LoVo (cell line): ENCODE measurements at regions not wholly inside any gene's neighbourhood (a gene's known extent, or its start where the extent isn't known, plus 50 kb on each side); places are given as distances from the start of the nearest gene placed in this dataset.

Source experiments
- DNase-seq: peaks from one replicate; pipeline ENCODE4 v3.0.0-alpha.2; 2016; ENCODE audit warnings: low spot score

DNA sequence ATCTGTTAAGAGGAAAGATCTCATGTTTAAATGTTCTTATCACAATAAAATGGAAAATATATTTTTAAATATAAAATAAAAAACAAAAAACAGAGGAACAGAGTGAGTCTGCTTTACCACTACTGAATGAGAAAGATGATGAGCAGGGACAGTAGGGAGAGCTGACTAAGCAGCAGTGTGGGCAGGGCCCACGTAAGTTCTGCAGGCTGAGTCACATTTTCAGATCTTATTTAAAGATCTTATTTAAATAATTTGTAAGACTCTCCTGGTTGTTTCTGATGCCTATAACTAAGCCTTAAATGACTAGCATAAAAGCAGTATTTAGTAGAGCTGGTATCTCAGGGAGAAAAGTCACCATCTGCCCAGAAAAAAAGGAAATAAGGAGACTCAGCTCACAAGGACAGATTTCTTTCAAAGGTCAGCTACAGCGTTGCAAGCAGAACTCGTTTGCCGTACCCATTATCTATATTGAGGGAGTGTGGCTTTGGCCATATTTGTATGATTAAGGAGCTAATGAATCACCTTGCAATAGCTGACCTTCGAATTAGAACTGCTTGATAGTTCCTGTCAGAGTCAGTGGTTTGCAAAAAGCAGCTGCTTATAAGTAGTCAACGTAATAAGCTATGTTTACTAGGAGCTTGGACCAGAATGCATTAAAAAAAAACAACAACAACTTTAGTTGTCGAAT lies 322.1 kb upstream of the CHAC2 start:
- no peak for DNase-seq

DNA sequence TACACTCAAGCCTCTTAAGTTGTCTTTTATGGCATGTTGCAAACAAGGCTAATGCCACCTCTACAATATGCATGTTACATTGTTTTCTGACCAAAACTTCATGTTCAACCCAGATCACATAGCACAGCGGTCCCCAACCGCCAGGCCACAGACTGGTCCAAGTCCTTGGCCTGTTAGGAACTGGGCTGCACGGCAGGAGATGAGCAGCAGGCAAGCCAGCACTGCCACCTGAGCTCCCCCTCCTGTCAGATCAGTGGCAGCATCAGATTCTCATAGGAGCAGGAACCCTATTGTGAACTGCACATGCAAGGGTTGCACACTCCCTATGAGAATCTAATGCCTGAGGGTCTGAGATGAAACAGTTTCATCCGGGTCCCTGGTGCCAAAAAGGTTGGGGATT lies 324.8 kb upstream of the CHAC2 start:
- DNase-seq, result no peak

DNA sequence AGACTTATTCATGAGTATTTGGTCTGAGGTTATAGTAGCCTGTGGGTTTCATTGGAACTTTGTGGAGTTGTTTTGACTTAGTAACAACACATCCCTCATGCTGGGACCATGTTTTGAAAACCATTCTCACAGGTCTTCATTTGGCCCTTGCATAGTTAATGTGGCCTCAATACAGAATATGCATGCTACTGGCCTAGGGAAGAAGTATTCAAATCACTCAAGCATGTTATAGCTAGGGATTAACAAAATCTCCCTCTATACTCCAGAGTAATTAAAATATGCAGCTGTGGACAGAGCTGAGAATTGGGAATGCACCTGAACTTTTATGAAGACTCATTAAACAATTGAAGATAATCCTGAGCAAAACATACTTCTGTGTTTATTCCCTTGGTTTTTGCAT lies 325.5 kb upstream of the CHAC2 start:
- DNase-seq, result no peak

DNA sequence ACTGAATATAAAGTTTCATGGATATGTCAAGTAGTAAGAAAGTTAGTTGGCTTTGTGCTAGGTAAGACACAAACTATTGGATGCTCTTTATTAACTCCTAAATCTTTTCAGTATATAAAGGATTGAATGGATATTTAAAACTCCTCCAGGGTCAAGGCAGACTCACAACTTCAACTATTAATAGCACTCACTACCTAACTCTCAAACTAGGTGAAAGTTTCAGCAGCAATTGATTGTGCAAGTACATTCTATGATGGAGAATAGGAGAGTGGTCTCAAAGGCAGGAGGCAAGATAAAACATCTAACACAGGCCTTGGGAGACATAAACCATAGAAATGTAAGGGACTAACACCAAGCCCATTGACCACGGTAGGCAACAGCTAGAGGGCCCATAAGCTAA lies 328.9 kb upstream of the CHAC2 start:
- no peak for DNase-seq

DNA sequence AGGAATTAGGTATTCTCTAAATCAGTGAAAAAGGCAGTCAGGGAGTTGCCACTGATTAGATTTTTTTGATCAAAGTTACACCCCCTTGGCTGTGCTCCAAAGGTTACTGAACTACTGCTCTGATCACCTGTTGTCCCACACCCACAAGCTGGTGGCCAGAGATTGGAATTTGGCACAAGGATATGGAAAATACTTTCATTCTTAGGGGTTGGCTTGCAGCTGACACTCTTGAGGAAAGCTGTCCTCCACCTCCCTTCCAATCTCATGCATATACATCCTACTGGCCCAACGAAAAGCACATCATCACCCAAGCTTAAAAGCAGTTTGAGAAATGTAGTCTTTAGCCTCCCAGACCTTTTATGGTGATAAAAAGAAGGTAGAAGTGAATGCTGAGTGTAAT lies 329.5 kb upstream of the CHAC2 start:
- peak; percentile 18 for DNase-seq

DNA sequence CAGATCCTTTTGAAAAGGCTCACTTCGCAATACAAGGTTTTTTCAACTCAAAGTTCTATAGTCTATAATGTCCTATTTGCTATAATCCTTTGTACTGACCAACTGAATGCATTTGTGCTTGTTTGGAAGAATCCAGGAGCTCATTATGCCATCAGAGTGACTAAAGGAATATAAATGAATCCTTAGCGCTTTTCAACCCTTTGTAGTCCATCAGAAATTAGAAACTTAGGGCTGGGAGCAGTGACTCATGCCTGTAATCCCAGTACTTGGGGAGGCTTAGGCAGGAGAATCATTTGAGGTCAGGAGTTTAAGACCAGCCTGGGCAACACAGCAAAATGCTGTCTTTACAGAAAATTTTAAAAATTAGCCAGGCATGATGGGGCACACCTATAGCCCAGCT lies 330.2 kb upstream of the CHAC2 start:
- DNase-seq, result no peak

DNA sequence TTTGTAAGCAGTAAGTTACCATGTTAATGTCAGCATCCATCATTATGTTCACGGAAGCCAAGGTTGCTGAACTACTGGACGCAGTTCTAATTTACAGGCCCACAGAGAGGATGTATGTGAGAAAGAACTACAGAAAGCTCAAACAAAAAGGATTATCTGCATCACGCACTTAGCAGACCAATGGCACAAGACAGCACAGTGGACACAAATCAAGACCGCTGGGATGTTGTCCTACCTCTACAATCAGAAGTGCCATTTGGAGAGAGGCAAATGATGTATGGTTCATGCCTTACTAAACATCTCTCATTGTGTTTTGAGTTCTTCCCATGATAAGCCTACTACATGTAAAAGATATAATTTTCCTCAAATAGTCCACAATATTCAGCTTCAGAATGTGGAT lies 330.7 kb upstream of the CHAC2 start:
- DNase-seq, result no peak

DNA sequence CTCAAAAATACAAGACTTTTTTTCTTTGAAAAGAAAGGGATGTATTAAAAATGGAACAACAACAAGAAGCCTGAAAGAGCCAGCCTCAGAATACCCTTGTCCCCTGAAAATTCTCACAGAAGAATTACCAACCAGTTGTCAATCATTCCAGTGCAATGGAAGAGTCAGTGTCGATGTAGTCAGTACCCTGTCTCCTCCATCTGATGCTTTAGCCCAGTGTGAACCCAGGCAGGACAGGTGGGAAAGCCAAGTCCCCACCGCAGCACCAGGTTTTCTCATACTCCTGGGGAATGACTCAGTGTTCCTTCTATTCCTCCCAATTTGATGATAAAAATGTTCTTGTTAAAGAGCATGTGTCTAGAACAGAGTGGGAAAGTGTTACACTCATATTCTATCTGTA lies 332.0 kb upstream of the CHAC2 start:
- DNase-seq, result no peak

DNA sequence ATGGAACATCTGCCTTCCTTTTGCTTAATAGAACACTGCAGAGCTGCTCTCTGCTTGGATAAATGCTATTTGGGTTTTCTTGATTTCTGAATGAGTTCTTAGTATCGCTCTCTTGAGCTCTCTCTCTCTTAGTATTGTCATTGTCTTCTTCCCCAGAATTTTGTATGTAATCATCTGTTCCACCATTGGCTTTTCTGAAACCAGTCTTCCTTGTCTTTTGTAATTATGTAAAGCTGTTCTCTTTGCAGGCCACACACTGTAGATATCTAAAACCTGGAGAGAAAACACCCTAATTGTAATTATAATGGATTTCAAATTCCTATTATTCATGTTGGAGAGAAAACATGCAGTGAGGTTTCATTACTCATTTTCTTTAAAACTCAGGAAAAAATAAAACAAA lies 333.1 kb upstream of the CHAC2 start:
- no peak for DNase-seq

DNA sequence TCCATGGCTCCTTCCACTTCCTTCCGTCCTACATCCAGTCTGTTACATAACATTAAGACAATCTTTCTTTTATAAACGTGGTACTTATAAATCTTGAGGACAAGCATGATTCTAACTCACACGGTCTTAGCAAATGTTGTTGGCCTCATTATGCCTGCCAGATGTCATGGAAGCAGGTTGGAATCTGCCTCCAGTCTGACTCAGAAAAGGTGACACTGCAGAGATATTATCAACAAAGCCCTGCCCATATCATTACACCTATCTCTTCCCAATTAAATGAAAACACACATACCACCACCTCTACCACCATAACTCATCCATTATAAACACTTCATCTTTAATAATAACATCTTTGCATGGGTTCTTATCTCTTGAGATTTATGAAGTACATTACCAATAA lies 334.7 kb upstream of the CHAC2 start:
- no peak for DNase-seq

DNA sequence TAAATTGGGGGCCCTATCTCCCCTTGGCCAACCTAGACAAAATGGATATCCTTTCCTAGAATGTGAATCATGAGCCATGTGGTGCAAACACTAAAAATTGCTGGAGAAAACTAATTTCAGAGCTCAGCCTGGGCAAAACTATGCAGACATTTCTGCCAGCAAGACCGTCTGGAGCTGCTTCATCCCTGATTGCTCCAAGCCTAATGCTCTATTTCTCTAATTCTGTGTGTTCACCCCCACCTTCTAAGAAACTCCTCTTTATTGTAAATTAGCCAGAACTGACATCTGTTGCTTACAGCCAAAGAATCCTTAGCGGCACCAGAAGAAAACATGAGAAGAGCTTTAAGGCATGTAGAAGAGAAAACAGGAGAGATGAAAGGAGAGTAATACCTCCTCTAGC lies 337.7 kb upstream of the CHAC2 start:
- DNase-seq, result no peak

DNA sequence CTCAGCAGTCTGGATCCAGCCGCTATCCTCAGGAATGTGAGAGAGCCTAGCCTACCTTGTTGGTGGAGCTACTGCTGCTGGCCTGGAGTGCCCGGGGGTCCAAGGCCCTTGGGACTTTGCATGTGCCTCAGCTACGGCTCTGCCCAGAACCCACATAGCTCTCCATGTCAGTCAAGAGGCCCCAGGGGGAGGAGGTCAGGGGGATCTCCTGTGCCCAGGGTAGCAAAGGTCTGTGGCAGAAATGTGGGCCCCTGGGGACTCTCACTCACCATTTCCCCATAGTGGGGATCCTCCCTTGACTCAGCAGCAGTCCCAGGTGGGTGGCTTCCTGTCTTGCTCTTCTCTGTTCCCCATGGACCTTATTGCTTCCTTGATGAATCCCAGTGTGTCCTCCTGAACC lies 342.7 kb upstream of the CHAC2 start:
- no peak for DNase-seq

DNA sequence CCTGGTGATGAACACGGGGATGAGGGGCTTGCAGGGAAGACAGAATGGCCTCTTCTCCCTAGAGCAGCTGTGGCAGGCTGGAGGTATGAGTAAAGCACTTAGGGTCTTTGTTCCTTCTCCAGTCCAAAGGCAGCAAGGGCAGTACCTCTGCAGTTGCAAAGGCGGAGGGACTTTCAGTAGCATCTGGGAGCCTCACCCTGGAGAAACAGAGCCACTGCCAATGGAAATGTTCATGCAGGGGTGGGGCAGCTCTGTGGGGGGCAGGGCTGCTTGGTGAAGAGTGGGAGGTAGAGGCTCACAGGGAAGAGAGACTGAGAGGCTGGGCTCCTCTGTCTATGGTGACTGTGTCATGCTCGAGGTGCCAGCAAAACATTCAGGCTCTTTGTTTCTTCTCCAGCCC lies 344.1 kb upstream of the CHAC2 start:
- DNase-seq, result no peak

DNA sequence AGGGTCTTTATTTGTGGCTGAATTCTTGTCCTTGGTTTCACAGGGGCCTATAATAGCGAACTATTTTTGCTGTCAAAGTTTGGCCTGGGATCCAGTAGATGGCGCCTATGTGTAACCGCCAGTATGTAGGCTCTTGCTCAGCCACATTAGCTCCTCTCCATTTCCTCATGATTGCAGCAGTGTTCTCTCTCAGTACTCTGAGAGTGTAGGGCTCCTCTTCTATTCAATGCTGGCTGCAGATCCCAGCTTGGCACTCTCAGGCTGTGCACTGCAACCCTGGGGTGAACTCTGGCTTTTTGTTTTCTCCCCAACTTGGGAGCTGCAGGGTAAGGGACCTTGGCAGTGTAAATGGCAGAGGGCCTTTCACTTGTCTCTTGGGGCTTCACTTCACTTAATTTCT lies 344.6 kb upstream of the CHAC2 start:
- DNase-seq, result peak; percentile 45

DNA sequence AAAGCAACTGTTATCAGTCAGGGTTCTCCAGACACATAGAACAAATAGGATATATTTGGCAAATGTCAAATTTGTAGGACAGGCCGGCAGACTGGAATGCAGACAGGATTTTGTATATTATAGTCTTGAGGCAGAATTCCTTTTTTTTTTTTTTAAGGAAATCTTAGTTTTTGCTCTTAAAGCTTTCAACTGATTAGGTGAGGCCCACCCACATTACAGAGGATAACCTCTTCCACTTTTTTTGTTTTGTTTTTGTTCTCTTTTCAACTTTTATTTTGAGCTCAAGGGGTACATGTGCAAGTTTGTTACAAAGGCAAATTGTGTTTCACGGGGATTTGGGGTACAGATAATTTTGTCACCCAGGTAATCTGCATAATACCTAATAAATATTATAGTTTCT lies 350.2 kb upstream of the CHAC2 start:
- no peak for DNase-seq

DNA sequence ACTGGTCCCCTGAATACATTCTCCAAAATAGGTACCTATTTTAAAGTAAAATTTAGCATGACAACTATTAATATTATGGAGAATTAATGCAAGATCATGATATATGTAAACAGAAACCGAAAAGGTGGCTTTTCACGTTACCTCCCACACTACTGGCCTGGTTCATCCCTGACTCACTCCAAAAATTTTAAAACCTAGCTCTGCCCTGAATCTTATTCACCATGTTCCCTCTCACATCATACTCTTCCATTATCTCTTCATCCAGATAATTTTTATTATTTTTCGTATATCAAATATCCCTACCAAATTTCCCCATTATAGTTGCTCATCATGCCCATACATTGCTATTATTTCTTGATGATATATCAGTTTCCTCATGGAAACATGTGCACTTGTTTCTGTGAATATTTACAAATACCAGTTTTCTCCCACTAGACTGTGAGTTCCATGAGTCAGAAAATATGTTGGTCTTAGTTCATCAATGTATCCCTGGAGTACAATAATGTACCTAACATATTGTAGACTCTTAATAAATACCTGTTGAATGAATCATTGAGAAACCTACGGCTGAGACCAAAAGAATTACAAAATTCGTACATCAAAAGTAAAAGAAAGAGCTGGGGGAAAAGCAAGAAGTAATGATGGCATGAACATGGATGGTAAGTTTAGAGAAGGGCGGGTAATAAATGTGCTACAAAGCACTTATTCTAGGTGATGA lies 360.1 kb upstream of the CHAC2 start:
- no peak for DNase-seq

DNA sequence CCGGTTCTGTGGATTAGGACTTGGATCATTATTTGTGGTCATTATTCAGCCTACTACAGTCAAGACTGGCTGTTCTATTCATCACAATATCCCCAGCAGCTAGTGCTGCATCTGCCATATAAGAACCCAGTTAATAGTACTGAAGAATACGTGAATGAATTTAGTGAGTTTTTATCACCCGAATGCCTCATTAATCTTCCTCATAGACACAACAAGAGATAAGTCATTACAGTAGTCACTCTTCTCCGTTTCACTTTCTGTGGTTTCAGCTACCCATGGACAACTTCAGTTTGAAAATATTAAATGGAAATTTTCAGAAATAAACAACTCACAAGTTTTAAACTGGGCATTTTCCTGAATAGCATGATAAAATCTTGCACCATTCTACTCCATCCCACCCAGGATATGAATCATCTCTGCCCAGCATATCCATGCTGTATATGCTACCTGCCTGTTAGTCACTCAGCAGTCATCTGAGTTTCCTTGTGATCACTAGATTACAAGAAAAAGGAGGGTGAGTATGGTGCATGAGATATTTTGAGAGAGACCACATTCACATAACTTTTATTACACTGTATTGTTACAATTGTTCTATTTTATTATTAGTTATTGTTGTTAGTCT lies 363.7 kb upstream of the CHAC2 start:
- DNase-seq, result peak; percentile 60

DNA sequence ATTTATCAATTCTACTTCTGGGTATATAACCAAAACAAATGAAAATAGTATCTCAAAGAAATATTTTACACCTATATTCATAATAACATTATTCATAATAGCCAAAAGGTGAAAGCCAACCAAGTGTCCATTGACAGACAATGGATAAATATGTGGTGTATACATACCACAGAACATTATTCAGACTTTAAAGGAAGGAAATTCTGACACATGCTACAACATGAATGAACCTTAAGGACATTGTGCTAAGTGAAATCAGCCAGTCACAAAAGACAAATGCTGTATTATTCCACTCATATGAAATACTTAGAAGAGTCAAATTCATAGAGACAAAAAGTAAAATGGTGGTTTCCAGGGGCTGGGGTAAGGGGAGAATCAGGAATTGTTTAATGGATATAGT lies 370.5 kb upstream of the CHAC2 start:
- no peak for DNase-seq

DNA sequence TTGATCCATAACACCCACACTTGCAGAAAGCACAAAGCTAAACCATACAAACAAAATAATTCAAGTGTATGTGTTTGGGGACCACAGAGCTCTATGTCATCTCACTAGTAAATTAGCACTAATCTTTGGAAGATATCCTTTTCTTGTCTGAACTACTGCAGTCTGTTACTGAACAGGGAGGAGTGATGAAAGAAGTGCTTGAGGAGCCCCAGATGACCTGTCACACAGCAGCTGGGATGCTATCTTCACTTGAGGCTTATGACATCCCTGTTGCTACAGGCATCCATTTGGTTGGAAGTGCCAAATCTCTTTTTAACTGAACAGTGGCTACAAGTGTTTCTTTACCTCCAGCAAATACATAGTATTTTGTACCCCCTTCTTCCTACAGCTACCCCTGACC lies 386.3 kb upstream of the CHAC2 start:
- DNase-seq, result no peak

DNA sequence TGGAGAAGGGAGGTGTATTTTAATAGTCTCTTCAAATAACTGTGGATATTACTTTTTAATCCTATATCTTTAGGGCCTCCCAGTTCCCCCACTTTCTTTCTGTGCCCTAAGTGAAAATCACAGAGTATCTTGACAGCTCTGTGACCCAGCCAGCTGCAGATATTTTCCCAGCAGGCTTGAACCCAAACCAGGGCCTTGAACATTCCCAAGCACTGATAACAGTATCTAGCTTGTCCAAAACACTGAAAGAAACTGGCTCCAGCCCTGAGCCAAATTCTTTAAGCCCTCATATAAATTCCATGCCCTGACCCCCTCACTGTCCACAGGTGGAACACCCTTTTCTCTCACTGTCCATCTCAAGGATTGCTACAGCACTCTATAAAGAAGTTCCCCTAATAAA lies 388.1 kb upstream of the CHAC2 start:
- no peak for DNase-seq

DNA sequence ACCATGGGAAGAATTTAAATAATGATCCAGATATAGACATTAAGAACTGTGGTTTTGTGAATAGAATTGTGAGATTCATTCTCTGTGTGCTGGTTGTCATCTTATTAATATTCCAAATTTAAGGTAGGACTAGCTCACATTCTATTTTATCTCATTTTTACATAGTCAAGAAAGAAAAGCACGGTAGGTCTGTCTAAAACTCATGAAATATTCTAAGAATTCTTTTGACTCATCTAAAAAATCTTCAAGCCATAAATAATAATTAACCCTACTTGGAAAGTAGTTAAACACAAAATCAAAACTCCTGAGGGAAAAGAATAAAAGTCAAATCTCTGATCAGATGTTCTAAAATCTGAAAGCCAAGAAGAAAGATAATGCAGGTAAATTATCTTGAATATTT lies 388.8 kb upstream of the CHAC2 start:
- DNase-seq, result no peak

DNA sequence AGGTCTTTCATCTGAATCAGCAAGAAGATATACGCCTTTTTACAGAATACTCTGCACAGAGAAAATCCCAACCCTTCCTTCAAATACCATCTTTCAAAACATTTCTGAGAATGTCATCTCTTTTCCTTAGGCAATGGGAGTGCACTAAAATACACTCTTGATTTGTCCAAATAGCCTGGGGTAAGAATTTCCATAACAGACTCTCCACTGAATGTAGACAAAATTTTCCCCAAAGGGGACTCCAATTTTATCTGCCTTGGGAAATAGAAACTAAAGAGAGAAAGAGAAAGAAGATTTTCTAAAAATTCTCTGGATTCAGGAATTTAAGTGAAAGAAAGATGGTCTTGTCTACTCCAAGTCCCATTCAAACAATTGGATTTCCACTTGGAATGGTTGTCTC lies 394.5 kb upstream of the CHAC2 start:
- no peak for DNase-seq

DNA sequence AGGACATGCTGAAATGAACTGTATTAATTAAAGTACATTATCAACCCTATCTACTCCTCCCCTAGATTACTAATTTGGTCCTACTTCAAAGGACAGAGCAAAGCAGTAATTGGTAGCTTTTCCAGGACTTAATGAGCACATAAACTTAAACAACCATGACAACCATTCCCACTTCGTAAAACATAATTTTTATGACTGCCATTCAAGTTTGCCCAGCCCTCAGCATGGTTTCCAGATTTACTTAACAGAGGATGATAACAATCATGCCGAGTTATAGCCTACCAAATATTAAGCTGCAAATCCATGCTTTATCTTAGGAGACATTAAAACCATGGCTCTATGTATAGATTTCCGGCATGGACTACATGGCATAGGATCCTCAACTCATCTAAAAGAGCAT lies 401.1 kb upstream of the CHAC2 start:
- DNase-seq, result peak; percentile 20

DNA sequence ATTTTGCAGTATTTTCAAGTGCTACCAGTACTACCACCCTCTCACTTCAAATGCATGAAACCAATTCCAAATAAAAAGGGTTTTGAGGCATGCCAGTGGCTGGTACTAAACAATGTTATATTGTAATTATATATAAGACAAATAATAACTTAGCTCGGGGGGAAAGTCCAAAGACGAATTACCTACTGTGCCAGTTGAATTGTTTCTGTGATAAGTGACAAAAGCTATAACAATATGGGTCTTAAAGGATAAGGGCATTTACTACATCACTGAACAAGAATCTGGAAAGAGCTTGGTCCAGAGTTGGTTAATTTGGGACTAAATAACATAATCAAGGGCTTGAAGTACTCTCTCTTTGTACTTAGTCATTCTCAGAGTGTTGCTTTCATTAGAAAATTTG lies 404.7 kb upstream of the CHAC2 start:
- DNase-seq, result no peak
